ENCODE measurements at regions not wholly inside any gene's neighbourhood (a gene's known extent, or its start where the extent isn't known, plus 50 kb on each side); places are given as distances from the start of the nearest gene placed in this dataset.
"Not testable (repeated sequence)": the region's sequence is repeated elsewhere in the genome, so short reads cannot be mapped to it uniquely, and the experiment has no call there.

DNA sequence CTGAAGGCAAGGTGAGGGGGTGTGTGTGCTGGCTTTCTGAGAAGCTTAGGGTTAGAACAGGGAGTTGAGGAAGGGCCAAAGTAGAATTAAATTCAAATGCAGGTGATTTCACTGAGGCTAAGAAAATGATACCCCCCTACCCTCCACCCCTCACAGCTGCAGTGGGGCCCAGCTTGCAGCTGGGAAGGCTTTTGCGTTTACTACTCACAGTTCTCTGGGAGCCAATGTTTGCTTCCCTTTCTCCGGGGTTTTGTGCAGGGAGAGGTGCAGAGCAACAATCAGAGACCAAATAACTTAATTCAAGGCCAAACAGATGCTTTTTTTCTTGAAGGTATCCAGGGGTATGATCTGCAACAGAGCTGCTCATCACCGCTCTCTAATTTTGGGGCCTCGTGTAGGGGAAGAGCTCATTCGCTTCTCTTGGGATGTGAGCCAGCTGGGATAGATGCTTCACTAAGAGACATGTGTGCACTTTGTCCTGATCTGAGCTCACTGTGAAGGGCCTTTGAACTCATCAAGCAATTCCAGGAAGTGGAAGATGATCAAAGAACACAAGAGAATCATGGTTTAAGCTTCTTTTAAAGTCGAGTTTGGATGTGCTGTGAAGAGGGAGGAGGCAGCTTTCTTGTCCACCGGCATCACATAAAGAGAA lies 122.7 kb upstream of the C1GALT1C1 start:
- no peak for DNase-seq

DNA sequence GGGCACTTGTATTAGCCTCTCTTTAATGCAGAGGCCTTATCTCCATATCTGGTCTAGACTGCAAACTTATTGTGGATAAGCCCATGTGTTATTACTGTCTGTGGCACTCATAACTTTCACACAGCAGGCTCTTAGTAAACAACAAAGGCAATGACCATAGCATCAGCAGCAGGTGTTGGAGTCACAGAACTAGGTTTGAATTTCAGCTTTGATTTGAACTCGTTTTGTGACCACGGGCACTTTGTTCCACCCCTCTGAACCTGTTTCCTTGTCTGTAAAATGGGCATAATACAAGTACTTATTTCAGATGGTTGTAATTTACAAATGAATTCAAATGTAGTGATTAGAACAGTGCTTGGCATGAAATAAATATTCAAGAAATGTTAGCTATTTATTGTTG lies 121.8 kb upstream of the C1GALT1C1 start:
- no peak for DNase-seq

DNA sequence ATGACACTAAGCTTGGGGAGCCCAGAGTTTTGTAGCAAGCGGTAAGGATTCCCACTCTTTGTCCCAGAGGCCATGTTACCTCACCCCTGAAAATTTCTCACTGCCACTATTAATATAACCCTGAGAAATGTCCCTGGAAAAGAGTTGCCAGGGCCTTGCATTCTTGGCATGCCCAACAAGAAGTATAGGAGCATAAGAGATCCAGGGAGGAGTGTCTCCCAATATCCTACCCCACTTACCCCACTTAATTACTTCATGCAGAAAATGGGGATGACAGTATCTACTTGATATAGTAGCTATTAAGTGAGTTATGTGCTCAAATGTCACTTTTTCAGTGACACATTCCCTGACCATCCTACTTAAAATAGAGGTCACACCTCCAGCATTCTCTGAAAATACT lies 120.5 kb upstream of the C1GALT1C1 start:
- no peak for DNase-seq

DNA sequence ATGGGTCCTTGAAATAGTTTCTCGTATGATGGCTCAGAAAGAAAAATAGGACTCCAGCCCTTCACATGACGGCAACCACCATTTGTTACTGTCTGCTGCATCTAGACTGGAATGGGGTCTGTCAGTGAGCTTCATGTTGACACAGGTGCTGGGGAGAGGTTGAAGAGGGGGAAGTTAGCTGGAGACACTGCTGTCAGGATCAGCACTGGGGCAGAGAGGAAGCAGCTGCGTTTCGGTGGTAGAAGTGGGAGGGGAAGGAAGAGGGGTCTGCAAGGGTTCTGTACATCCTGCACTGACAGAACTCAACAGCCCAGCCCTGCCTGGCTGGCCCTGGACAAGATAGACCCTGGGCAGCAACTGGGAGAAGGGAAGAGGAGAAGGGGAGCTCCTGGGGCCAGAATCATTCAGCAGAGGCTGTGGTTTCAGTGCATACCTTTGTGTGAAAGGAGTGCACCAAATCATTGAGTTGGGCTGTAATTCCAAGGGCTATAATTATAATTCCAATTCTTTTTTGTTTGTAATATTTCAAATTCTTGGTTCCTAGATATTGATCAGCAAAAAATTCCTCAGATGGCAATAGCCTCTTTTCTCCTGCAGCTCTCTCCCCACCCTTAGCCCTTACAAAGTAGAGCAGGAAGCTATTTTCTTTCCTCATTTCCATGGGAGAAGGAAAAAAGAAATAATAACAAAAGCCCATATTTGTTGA lies 119.4 kb upstream of the C1GALT1C1 start:
- no peak for DNase-seq

DNA sequence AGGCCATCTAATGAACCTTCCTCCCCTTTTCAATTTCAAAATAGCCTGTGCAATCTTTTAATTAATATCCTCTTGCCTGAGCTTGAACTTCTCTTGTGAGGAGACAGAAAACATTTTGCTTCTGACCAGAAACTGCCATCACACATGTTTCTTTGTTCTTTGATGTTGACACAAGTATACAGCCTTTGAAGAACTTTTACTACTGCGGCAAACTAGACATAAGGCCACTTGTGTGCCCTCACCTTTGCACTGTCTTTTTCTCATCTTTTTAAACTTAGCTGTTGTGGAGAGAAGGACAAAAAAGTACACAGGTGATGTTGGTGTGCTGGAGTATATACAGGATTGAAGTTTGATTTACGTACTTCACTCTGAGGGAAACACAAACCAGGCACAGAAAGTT lies 116.3 kb upstream of the C1GALT1C1 start:
- DNase-seq, result no peak

DNA sequence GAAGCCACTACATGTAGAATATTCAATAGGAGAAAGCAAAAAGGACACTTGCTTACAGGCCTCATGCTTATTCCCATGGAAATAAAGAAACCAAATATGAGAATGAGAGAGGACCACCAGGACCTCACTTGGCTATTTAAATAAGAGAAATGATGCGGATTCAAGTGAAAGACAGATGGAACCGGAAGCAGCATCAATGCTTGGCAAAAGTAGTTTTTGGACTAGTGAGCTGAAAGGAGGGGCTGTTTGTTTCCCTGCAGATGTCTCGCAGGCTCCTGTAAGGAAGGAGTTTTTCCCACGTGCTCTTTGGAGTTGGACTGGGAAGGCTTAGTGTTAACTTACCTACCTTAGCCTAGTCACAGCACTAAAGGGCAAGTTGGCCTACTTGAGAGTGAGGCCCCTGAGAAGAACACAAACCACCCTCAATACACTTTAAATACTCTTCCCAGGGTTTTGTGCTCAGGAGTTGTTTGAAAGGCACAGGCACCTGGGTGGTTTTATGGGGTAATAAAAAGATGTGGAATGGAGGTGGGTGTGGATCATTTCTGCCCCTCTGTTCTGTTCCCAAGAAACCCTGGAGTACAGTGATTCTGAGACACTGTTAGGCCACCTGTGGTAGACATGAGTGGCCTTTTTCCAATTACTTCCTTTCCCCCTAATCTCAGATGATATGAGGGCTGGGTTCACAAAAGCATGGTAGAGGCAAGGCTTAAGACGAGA lies 113.3 kb upstream of the C1GALT1C1 start:
- DNase-seq, result no peak

DNA sequence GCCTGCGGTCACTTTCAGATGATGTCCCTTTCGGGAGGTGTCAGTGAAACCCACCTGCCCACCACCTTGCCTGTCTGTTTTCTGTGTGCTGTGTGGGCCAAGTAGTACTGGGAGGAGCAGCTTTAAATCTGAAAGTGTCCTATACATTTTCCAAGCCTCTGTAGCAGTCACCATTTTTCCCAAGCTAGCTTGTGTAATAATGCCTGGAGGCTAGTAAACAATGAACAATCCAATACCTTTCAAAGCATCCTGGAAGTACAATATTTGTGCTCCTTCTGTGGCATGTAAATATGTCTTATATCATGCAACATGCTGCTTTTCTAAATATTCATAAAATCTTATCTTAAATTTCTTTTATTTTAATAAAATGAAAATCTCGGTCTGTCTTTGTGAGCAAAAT lies 111.6 kb upstream of the C1GALT1C1 start:
- DNase-seq, result no peak

DNA sequence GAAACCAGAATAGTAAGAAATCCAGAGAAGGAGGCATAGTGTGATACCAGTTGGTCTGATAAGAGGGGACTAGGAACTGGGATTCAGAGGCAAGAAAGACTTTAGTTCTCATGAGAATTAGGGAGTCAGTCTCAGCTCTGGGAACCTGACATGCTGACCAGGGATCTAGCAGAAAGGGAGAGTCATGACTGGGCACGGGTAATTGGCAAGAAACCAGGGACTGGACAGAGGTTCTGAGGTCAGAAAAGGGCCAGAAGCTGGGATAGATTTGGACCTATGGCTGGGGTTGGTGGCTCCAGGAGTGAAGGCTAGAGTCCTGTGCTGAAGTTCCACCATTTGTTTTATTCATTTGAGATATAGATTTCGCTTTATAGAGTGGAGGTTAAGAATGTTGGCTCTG lies 110.2 kb upstream of the C1GALT1C1 start:
- no peak for DNase-seq

DNA sequence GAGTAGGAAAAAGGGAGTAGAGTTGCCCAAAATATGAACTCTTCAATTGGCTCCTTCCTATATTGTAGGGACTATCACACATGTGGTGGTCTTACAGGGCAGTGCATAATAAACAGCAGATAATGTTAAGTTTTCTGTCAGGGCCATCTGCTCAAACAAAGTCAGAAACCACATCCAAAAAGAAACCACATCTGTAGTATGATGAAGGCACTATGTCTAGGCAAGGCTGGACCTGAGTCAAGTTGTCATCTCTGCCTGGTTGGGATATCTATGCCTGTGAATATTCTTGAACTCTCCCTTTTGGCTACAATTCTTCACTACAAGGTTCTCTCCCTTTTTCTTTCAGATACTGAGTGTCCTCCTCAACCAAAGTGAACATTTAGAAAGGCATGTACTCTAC lies 109.4 kb upstream of the C1GALT1C1 start:
- no peak for DNase-seq

DNA sequence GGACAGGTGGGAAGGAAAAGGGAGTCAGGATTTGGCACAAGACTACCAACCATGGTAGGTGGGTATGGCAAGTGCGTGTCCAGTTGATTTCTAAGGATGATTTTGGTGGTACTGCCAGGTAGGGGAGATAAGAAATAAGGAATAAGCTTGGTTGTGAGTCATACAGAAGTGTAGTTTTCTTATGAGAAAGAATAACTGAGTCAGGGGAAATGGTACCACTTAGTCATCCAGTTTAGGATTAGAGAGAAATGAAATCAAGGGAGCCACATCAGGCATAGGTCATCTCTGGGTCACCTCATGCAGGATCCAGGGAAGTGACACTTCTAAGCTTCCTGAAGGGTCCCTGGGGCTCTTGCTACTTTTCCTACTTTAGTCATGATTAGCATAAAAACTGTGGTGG lies 107.1 kb upstream of the C1GALT1C1 start:
- no peak for DNase-seq

DNA sequence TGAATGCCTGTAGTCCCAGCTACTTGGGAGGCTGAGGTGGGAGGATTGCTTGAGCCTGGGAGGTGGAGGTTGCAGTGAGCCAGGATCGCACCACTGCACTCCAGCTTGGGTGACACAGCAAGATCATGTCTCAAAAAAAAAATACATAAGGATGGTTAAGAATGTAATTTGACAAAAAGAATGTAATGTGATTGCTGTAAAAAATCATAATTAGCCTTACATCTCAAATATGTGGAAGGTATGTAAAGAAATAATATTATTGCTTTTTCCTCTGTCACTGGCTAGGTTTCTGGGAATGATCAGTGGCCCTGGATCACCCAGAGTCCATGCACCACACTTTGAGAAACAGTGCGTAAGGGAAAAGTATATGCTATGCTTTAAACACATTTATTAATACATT lies 106.1 kb upstream of the C1GALT1C1 start:
- DNase-seq, result no peak

DNA sequence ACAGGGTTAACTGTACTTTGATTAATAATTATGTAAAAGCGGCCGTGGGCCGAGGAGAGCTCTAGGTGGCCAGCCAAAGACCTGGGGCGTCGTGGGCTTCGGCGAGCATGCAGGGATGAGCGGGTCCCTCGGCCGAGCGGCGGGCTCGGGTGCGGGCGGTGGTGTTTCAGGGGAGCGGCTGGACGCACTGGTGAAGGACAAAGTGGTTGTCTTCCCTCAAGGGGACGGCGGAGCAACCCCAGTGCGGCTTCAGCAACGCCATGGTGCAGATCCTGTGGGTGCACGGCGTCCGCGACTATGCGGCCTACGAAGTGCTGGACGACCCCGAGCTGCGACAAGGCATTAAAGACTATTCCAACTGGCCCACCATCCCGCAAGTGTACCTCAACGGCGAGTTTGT lies 103.0 kb upstream of the C1GALT1C1 start:
- no peak for DNase-seq

DNA sequence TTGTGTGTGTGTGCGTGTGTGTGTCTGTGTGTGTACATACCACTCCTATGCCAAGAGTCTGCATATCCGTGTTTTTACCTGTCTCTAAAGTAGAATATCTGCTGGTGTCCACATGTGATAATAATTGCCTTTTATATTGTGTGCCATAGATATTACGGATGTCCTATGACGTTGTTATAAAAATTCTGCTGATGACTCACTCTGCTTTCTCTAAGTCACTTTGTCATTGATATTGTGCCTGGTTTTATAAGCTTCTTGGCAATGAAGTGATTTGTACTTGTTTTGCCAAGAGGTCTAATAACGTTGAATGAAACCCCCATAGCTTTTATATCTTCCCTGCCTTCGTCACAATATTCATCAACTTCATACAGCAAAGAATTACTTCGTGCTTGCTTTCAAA lies 102.6 kb upstream of the C1GALT1C1 start:
- DNase-seq, result no peak

DNA sequence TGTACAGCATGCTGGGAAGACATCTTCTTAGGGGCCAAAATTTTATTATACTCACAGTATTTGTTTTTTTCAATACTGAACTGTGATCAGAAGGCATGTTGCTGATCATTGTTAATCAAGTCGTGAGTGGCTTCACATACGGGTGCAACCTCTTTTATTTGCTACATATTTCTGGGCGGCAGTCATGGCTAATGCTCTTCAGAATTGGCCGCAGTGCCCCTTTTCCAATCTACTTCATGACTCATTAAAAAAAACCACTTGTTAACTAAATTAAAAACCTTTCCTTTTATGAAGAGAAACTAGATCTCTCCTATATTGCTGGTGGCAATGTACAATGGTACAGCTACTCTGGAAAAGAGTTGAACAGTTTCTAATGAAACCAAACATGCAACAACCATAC lies 101.5 kb upstream of the C1GALT1C1 start:
- DNase-seq, result no peak

DNA sequence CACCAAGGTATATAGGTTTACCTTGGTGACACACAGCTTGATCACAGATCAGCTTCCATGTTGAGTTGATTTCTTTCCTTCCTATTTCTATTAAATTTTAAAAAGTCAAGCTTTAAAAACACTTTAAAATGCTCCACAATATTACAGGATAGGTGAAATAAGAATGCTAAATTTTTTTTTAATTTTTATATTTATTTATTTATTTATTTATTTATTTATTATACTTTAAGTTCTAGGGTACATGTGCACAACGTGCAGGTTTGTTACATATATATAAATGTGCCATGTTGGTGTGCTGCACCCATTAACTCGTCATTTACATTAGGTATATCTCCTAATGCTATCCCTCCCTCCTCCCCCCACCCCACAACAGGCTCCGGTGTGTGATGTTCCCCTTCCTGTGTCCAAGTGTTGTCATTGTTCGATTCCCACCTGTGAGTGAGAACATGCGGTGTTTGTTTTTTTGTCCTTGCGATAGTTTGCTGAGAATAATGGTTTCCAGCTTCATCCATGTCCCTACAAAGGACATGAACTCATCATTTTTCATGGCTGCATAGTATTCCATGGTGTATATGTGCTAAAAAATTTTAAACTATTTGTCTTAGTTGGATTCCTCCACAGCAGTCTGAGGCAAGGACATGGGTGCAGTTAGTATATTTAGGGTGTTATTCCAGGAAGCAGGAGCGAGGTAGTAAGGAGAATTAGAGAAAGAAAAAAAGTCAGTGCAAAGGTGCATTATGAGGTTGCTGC lies 99.8 kb upstream of the C1GALT1C1 start:
- not testable (repeated sequence) for DNase-seq

DNA sequence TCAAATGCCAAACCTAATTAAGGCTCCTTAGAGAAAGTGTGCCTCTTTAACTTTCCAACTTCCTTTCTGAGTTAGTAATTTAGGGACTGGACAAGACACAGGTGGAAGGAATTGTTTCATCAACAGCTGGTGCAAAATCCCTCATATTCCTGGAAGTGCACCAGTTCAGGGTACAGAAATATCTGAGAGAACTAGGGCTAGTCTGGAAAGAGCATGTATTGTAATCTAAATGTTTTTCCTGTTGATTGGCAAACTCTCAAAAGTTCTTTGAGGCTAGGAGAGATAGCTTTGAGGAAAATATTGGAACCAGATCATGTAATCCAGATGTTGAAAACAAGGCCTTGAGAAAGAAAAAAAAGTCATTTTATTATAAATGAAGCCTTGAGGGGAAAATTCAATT lies 98.1 kb upstream of the C1GALT1C1 start:
- no peak for DNase-seq

DNA sequence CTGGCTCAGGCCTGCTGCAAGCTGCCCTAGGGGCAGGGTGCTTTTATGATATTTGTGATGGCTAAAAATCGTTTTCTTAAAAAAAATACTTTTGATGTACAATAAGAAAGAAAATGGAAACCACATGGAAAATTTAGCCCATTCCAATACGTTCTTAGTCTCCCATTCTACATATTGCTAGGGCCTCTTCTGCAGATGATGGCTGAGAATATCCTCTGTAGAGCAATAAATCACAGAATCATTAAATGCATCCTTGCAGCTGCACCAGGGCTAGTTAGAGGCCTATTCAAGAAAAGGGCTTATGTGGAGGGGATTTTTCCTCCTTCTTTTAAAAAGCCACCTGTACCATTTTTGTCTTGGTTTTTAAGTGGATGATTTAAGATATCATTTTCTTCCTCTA lies 97.6 kb upstream of the C1GALT1C1 start:
- no peak for DNase-seq

DNA sequence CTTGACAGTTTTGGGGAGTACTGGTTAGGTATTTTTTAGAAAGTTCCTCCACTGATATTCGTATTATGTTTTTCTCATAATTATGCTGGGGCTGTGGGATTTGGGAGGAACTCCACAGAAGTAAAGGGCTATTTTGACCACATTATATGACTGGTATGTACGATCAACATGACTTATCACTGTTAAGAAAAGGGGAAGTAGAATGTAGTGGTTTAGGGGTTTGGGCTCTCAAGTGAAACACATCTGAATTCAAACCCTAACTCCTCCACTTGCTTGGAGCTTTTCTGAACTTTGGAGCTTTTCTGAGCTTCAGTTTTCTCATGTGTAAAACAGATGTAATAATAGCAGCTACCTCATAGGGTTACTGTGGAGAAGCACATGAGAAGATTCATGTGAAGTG lies 96.4 kb upstream of the C1GALT1C1 start:
- no peak for DNase-seq

DNA sequence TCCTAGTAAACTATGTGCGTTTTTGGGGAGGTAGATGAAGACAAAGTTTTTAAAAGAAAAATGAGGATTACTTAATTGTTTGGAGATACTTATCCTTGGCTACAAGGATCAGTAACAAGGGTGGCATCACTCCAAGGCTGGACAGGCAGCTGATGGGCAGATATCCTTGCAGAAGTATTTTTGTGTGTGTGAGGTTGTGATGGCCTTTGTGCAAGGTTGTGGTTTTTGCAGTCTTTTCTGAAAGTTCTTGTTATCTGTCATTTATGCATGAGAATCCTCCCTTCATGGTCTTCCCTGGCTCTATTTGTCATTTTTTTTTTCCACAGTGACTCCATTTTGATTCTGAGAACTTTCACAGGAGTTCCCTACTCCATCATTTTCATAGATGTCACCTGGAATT lies 96.0 kb upstream of the C1GALT1C1 start:
- DNase-seq, result no peak

DNA sequence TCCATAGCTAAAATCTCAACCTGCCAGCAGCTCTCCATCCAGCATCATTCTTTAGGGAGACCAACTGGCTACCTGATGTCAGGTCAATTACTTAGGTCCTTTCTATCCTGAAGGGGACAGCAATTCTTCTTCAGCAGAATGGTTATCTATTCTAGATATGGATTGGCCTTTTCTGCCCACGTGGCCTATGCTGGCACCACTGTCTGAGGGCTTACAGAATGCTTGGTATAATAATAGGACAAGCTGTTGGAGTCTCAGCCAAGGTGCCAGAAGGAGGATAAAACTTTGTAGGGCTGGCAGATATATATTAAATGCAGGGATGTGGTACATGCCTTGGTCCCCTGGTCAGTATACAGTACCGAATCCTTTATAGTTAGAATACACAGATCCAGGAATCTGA lies 89.8 kb upstream of the C1GALT1C1 start:
- DNase-seq, result no peak

DNA sequence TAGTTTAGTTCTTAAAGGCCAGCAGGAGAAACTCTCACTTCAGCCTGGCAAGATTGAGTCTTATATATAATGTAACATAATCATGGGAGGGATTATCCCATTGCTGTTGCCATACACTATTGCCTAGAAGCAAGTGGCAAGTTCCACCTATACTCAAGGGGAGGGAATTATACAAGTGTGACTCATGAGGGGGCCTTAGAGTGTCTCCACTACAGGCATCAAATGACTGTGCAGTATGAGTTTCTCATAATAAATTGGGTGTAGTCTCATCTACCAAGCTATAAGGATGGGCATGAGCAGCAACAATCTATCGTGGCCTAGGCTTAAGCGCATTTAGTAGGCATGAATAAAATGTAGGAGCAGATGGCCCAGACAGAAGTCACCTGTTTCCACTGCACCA lies 89.1 kb upstream of the C1GALT1C1 start:
- peak in 1 of 2 experiments; percentile 81 for DNase-seq

DNA sequence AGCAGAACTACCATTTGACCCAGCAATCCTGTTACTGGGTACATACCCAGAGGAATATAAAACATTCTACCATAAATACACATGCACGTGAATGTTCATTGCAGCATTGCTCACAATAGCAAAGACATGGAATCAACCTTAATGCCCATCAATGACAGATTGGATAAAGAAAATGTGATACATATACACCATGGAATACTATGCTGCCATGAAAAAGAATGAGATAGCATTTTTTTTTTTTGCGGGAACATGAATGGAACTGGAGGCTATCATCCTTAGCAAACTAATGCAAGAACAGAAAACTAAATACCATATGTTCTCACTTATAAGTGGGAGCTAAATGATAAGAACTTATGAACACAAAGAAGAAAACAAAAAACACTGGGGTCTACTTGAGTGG lies 72.5 kb upstream of the C1GALT1C1 start:
- not testable (repeated sequence) for DNase-seq

DNA sequence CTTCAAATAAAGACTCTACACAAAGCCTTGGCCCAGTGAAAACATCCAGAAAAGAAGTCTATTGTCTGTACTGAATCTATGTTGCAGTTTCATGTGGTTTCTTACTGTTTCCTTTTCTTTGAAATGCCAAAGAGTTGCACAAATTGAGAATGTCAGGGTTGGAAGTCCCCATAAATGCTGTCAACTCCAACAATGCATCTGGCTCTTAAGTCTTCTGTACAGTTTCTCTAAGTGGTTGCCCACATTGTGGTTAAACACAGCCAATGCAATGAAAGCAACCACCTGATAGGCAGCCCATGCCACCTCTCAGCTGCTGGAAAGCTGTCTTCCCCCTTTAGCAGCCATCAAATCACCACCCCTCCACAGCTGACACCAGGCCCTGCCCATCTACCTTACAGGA lies 67.2 kb upstream of the C1GALT1C1 start:
- DNase-seq, result no peak

DNA sequence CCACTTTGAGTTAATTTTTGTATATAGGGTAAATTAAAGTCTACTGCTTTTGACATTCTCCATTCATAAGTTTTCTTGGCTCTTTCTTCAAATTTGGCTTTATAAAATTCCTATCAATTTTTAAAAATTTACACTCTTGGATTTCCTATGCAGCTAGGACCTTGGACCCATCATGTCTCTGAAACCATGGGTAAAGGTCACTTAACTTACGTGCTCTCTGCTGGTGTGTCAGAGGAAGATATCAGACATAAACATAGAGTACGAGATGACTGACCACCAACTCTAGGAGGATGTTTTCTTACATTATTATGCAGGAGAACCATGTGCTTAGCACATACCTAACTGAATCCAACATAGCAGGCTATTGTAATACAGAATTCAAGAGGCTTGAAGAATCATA lies 62.5 kb upstream of the C1GALT1C1 start:
- no peak for DNase-seq

Measured in NCI-H524 (cell line).